Fibroblast of upper back skin (primary cell): ENCODE measurements at regions not wholly inside any gene's neighbourhood (a gene's known extent, or its start where the extent isn't known, plus 50 kb on each side); places are given as distances from the start of the nearest gene placed in this dataset.

ENCODE experiments used
- DNase-seq: peaks from one replicate; pipeline ENCODE4 v3.0.0-alpha.2; 2013

GRCh38 chr2:217402144-217402543, 542.3 kb upstream of the TNP1 start:
- DNase-seq = no peak

GRCh38 chr2:217399291-217399690, 539.4 kb upstream of the TNP1 start:
- peak; percentile 80 for DNase-seq

GRCh38 chr2:217398860-217399259, 539.0 kb upstream of the TNP1 start:
- no peak for DNase-seq

GRCh38 chr2:217398101-217398500, 538.2 kb upstream of the TNP1 start:
- DNase-seq = no peak

GRCh38 chr2:217396586-217396985, 536.7 kb upstream of the TNP1 start:
- DNase-seq = no peak

GRCh38 chr2:217396165-217396564, 536.3 kb upstream of the TNP1 start:
- DNase-seq = no peak

- DNase-seq = no peak
Measured at GRCh38 chr2:217394510-217395351, 534.9 kb upstream of the TNP1 start.

GRCh38 chr2:217393585-217394032, 533.7 kb upstream of the TNP1 start:
- DNase-seq = peak; percentile 96

- DNase-seq = no peak
Measured at GRCh38 chr2:217392930-217393584, 533.2 kb upstream of the TNP1 start.

GRCh38 chr2:217387776-217388387, 528.0 kb upstream of the TNP1 start:
- DNase-seq = no peak

GRCh38 chr2:217386041-217386440, 526.2 kb upstream of the TNP1 start:
- DNase-seq = no peak

- DNase-seq = no peak
Measured at GRCh38 chr2:217383620-217384019, 523.8 kb upstream of the TNP1 start.

- DNase-seq = no peak
Measured at GRCh38 chr2:217382794-217383193, 522.9 kb upstream of the TNP1 start.

GRCh38 chr2:217379807-217380206, 519.9 kb upstream of the TNP1 start:
- DNase-seq = no peak

GRCh38 chr2:217372794-217373193, 512.9 kb upstream of the TNP1 start:
- DNase-seq = no peak

GRCh38 chr2:217371781-217372213, 511.9 kb upstream of the TNP1 start:
- DNase-seq = no peak

- DNase-seq = peak; percentile 95
Measured at GRCh38 chr2:217370391-217370790, 510.5 kb upstream of the TNP1 start.

- peak; percentile 34 for DNase-seq
Measured at GRCh38 chr2:217367464-217367863, 507.6 kb upstream of the TNP1 start.

- no peak for DNase-seq
Measured at GRCh38 chr2:217366966-217367365, 507.1 kb upstream of the TNP1 start.

- no peak for DNase-seq
Measured at GRCh38 chr2:217366266-217366895, 506.5 kb upstream of the TNP1 start.

- DNase-seq = no peak
Measured at GRCh38 chr2:217365656-217366055, 505.8 kb upstream of the TNP1 start.

- DNase-seq = no peak
Measured at GRCh38 chr2:217364224-217364623, 504.4 kb upstream of the TNP1 start.

GRCh38 chr2:217363470-217363869, 503.6 kb upstream of the TNP1 start:
- no peak for DNase-seq
